Smooth muscle cell (in vitro differentiated cells): ENCODE measurements at regions not wholly inside any gene's neighbourhood (a gene's known extent, or its start where the extent isn't known, plus 50 kb on each side); places are given as distances from the start of the nearest gene placed in this dataset.
"Not testable (repeated sequence)": the region's sequence is repeated elsewhere in the genome, so short reads cannot be mapped to it uniquely, and the experiment has no call there.

Experiments used
- DNase-seq: peaks from one replicate; lab custom pipeline; 2025; ENCODE audit not compliant: unreplicated experiment; lab: John Stamatoyannopoulos, UW
- H2AFZ ChIP-seq: fragments of 200-600 bp; sonication (generic); 2 replicates; pipeline ENCODE4 v1.6.0; 2016; ENCODE audit warnings: antibody characterized with exemption, low read depth, mild to moderate bottlenecking
- H3F3A ChIP-seq: fragments of 200-600 bp; sonication (generic); 2 replicates; pipeline ENCODE4 v1.6.0; 2017; ENCODE audit warnings: antibody characterized with exemption, low read depth
- H3K27ac ChIP-seq: fragments of 200-600 bp; sonication (generic); 2 replicates; pipeline ENCODE4 v1.5.1; 2016; ENCODE audit warnings: low read depth, mild to moderate bottlenecking
- H3K27me3 ChIP-seq: fragments of 200-600 bp; sonication (generic); 2 replicates; pipeline ENCODE4 v1.6.1; 2016; ENCODE audit warnings: low read depth, mild to moderate bottlenecking
- H3K36me3 ChIP-seq: fragments of 200-600 bp; sonication (generic); 2 replicates; pipeline ENCODE4 v1.5.1; 2016; ENCODE audit warnings: low read depth
- H3K4me1 ChIP-seq: fragments of 200-600 bp; sonication (generic); 2 replicates; pipeline ENCODE4 v1.5.1; 2016; ENCODE audit warnings: low read depth
- H3K4me2 ChIP-seq: fragments of 200-600 bp; sonication (generic); 2 replicates; pipeline ENCODE4 v1.6.0; 2016; ENCODE audit warnings: mild to moderate bottlenecking
- H3K4me3 ChIP-seq: fragments of 200-600 bp; sonication (generic); 2 replicates; pipeline ENCODE4 v1.5.1; 2016; ENCODE audit warnings: mild to moderate bottlenecking
- H3K79me2 ChIP-seq: fragments of 200-600 bp; sonication (generic); 2 replicates; pipeline ENCODE4 v1.6.0; 2016; ENCODE audit warnings: low read depth, mild to moderate bottlenecking
- H3K9ac ChIP-seq: fragments of 200-600 bp; sonication (generic); 2 replicates; pipeline ENCODE4 v1.6.0; 2016; ENCODE audit warnings: low read depth
- H3K9me3 ChIP-seq: fragments of 200-600 bp; sonication (generic); replicated peaks from 2 replicates; pipeline ENCODE4 v1.5.1; 2016; ENCODE audit warnings: low read depth
- H4K20me1 ChIP-seq: fragments of 200-600 bp; sonication (generic); 2 replicates; pipeline ENCODE4 v1.6.0; 2016; ENCODE audit warnings: low read depth
- WGBS: methylation state at CpG from one replicate; pipeline ENCODE4 v1.1.7; 2016; ENCODE audit warnings: low lambda C conversion rate; 5-methylcytosine and 5-hydroxymethylcytosine counted together
- TF ChIP-seq, protein P1 (sequence below): fragments of 200-600 bp; sonication (generic); IDR thresholded peaks from 2 replicates; pipeline ENCODE4 v1.5.1; 2017; ENCODE audit warnings: borderline replicate concordance, mild to moderate bottlenecking, antibody characterized with exemption; ENCODE audit not compliant: insufficient read depth, poor library complexity, severe bottlenecking

- Histone ChIP-seq H4K20me1 (no peaks in the 10 kb centered on the region), H3K36me3 (no peaks in the 10 kb centered on the region), H3K27me3 (no peaks in the 10 kb centered on the region), H3K27ac (no peak overlapping the region), H2AFZ (no peak overlapping the region), H3K9ac (no peak overlapping the region), H3K4me2 (no peak overlapping the region), H3K4me3 (no peak overlapping the region), H3K9me3 (no peaks in the 10 kb centered on the region), H3K4me1 (no peaks in the 10 kb centered on the region), H3K79me2 (no peaks in the 10 kb centered on the region), H3F3A (no peaks in the 10 kb centered on the region)
- WGBS = 35% methylated on average over 3 of the region's 3 CpGs
- no peak for DNase-seq
- TF ChIP-seq, protein P1, sequence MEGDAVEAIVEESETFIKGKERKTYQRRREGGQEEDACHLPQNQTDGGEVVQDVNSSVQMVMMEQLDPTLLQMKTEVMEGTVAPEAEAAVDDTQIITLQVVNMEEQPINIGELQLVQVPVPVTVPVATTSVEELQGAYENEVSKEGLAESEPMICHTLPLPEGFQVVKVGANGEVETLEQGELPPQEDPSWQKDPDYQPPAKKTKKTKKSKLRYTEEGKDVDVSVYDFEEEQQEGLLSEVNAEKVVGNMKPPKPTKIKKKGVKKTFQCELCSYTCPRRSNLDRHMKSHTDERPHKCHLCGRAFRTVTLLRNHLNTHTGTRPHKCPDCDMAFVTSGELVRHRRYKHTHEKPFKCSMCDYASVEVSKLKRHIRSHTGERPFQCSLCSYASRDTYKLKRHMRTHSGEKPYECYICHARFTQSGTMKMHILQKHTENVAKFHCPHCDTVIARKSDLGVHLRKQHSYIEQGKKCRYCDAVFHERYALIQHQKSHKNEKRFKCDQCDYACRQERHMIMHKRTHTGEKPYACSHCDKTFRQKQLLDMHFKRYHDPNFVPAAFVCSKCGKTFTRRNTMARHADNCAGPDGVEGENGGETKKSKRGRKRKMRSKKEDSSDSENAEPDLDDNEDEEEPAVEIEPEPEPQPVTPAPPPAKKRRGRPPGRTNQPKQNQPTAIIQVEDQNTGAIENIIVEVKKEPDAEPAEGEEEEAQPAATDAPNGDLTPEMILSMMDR = no peak
Observed at GRCh38 chrX:47746446-47746845, 87.5 kb upstream of the UXT start.

GRCh38 chrX:47745416-47745815, 86.4 kb upstream of the UXT start:
- Histone ChIP-seq H3K27me3 (no peaks in the 10 kb centered on the region), H3K9ac (no peak overlapping the region), H3K79me2 (no peaks in the 10 kb centered on the region), H3F3A (no peaks in the 10 kb centered on the region), H3K27ac (no peak overlapping the region), H3K4me3 (no peak overlapping the region), H3K9me3 (no peaks in the 10 kb centered on the region), H3K36me3 (no peaks in the 10 kb centered on the region), H2AFZ (no peak overlapping the region), H4K20me1 (no peaks in the 10 kb centered on the region), H3K4me1 (no peaks in the 10 kb centered on the region), H3K4me2 (no peak overlapping the region)
- DNase-seq = no peak
- TF ChIP-seq, protein P1 = no peak
- 67% methylated on average over 1 of the region's 1 CpG for WGBS

DNA sequence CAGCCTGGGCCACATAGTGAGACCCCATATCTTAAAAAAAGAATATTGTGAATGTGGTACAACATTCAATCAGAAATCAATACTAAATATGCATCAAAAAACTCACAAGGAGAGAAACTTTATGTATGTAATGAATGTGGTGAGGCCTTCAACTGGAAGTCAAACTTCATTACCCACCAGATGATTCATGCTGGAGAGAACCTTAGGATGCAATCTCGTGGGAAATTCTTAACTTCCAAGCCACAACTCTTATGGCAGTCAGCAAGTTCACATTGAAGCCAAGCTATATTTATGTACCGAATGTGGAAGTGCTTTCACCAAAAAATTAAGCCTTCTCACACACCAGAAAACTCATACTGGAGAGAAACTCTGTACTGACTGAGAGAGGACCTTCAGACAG, 84.5 kb upstream of the UXT start:
- no peak for DNase-seq
- H3K36me3 ChIP-seq = no peaks in the 10 kb centered on the region
- H3K4me3 ChIP-seq = no peak overlapping the region
- no peaks in the 10 kb centered on the region for H3K9me3 ChIP-seq
- H2AFZ ChIP-seq = no peak overlapping the region
- H3K27me3 ChIP-seq = no peaks in the 10 kb centered on the region
- no peaks in the 10 kb centered on the region for H4K20me1 ChIP-seq
- WGBS = 29% methylated on average over 2 of the region's 2 CpGs
- no peaks in the 10 kb centered on the region for H3K79me2 ChIP-seq
- H3F3A ChIP-seq = no peaks in the 10 kb centered on the region
- H3K4me2 ChIP-seq = no peak overlapping the region
- TF ChIP-seq, protein P1 = no peak
- H3K27ac ChIP-seq = peak overlapping the region; percentile 44
- no peaks in the 10 kb centered on the region for H3K4me1 ChIP-seq
- H3K9ac ChIP-seq = no peak overlapping the region

- H3K9me3 ChIP-seq, H4K20me1 ChIP-seq, H3K27ac ChIP-seq, H3K4me2 ChIP-seq, H3K36me3 ChIP-seq, H3K27me3 ChIP-seq, H2AFZ ChIP-seq, H3F3A ChIP-seq, DNase-seq, H3K4me3 ChIP-seq, H3K9ac ChIP-seq, H3K79me2 ChIP-seq, H3K4me1 ChIP-seq: not testable (repeated sequence)
- WGBS = 95% methylated on average over 3 of the region's 3 CpGs
Observed at GRCh38 chrX:47738870-47739269, 79.9 kb upstream of the UXT start.
